MM.1S (cell line): ENCODE measurements at regions not wholly inside any gene's neighbourhood (a gene's known extent, or its start where the extent isn't known, plus 50 kb on each side); places are given as distances from the start of the nearest gene placed in this dataset.

Experiments
- DNase-seq: peaks from one replicate; pipeline ENCODE4 v3.0.0-alpha.2; 2015
- H2AFZ ChIP-seq: fragments of 300-600 bp; sonication (generic); 2 replicates; pipeline ENCODE4 v1.6.0; 2016; ENCODE audit warnings: antibody characterized with exemption, low read length
- H3F3A ChIP-seq: fragments of 300-600 bp; sonication (generic); 2 replicates; pipeline ENCODE4 v1.6.1; 2016; ENCODE audit warnings: mild to moderate bottlenecking, antibody characterized with exemption, low read length, moderate library complexity, mixed read lengths; ENCODE audit not compliant: insufficient read depth
- H3K27ac ChIP-seq: fragments of 300-600 bp; sonication (generic); 2 replicates; pipeline ENCODE4 v1.5.1; 2016; ENCODE audit warnings: mild to moderate bottlenecking, low read length
- H3K27me3 ChIP-seq: fragments of 300-600 bp; sonication (generic); replicated peaks from 2 replicates; pipeline ENCODE4 v1.6.0; 2016; ENCODE audit warnings: low read length; ENCODE audit not compliant: insufficient read depth
- H3K36me3 ChIP-seq: fragments of 300-600 bp; sonication (generic); replicated peaks from 2 replicates; pipeline ENCODE4 v1.6.1; 2016; ENCODE audit warnings: mild to moderate bottlenecking, low read length, mixed read lengths; ENCODE audit not compliant: insufficient read depth
- H3K4me1 ChIP-seq: fragments of 300-600 bp; sonication (generic); 2 replicates; pipeline ENCODE4 v1.6.1; 2016; ENCODE audit warnings: low read length, mixed read lengths
- H3K4me2 ChIP-seq: fragments of 300-600 bp; sonication (generic); 2 replicates; pipeline ENCODE4 v1.6.0; 2016; ENCODE audit warnings: low read depth, low read length
- H3K4me3 ChIP-seq: fragments of 300-600 bp; sonication (generic); 2 replicates; pipeline ENCODE4 v1.5.1; 2016; ENCODE audit warnings: low read length, mixed read lengths
- H3K79me2 ChIP-seq: fragments of 300-600 bp; sonication (generic); 2 replicates; pipeline ENCODE4 v1.6.1; 2016; ENCODE audit warnings: mixed run types, low read length, mixed read lengths
- H3K9ac ChIP-seq: fragments of 300-600 bp; sonication (generic); 2 replicates; pipeline ENCODE4 v1.6.1; 2016; ENCODE audit warnings: low read length, mixed read lengths
- H3K9me2 ChIP-seq: fragments of 300-600 bp; sonication (generic); replicated peaks from 2 replicates; pipeline ENCODE4 v1.6.1; 2016; ENCODE audit warnings: mild to moderate bottlenecking, low read length, mixed read lengths; ENCODE audit not compliant: insufficient read depth
- H3K9me3 ChIP-seq: fragments of 300-600 bp; sonication (generic); replicated peaks from 2 replicates; pipeline ENCODE4 v1.6.1; 2016; ENCODE audit warnings: mild to moderate bottlenecking, low read length, mixed read lengths; ENCODE audit not compliant: insufficient read depth
- H4K20me1 ChIP-seq: fragments of 300-600 bp; sonication (generic); 2 replicates; pipeline ENCODE4 v1.6.1; 2016; ENCODE audit warnings: mild to moderate bottlenecking, low read length, moderate library complexity, mixed read lengths; ENCODE audit not compliant: insufficient read depth
- CTCF ChIP-seq: fragments of 300-600 bp; sonication (generic); IDR thresholded peaks from 2 replicates; pipeline ENCODE4 v1.5.1; 2016; ENCODE audit warnings: antibody characterized with exemption, low read length, mixed read lengths
- EZH2 ChIP-seq: fragments of 300-600 bp; sonication (generic); optimal IDR thresholded peaks from 2 replicates; pipeline ENCODE3; 2017; ENCODE audit warnings: low read depth, mild to moderate bottlenecking, antibody characterized with exemption, low read length, mixed read lengths
- EZH2phosphoT487 ChIP-seq: fragments of 300-600 bp; sonication (generic); IDR thresholded peaks from 2 replicates; pipeline ENCODE4 v1.6.1; 2018; ENCODE audit warnings: antibody characterized with exemption, low read length

GRCh38 chr17:54840885-54841591 lies 59.6 kb upstream of the TOM1L1 start:
- Histone ChIP-seq H4K20me1 (no peaks in the 10 kb centered on the region), H3K27ac (no peak overlapping the region), H3K36me3 (no peaks in the 10 kb centered on the region), H3K4me3 (no peak overlapping the region), H3K4me1 (no peaks in the 10 kb centered on the region), H3K79me2 (no peaks in the 10 kb centered on the region), H3F3A (no peaks in the 10 kb centered on the region), H3K27me3 (no peaks in the 10 kb centered on the region), H2AFZ (no peak overlapping the region), H3K9me3 (no peaks in the 10 kb centered on the region), H3K4me2 (no peak overlapping the region), H3K9ac (no peak overlapping the region), H3K9me2 (no peaks in the 10 kb centered on the region)
- DNase-seq, result no peak
- TF ChIP-seq CTCF (no peak), EZH2 (no peak), EZH2phosphoT487 (no peak)

GRCh38 chr17:54841656-54842055 lies 59.0 kb upstream of the TOM1L1 start:
- Histone ChIP-seq H3K27ac (no peak overlapping the region), H3K4me1 (no peaks in the 10 kb centered on the region), H3K9me3 (no peaks in the 10 kb centered on the region), H3K4me2 (no peak overlapping the region), H3K27me3 (no peaks in the 10 kb centered on the region), H3K4me3 (no peak overlapping the region), H3K9me2 (no peaks in the 10 kb centered on the region), H3K9ac (no peak overlapping the region), H2AFZ (no peak overlapping the region), H3K79me2 (no peaks in the 10 kb centered on the region), H3F3A (no peaks in the 10 kb centered on the region), H3K36me3 (no peaks in the 10 kb centered on the region), H4K20me1 (no peaks in the 10 kb centered on the region)
- TF ChIP-seq EZH2, result no peak
- TF ChIP-seq CTCF, result no peak
- no peak for TF ChIP-seq EZH2phosphoT487
- no peak for DNase-seq

- Histone ChIP-seq H3K9me2 (no peaks in the 10 kb centered on the region), H2AFZ (no peak overlapping the region), H3K27ac (no peak overlapping the region), H3K9ac (no peak overlapping the region), H3K4me2 (no peak overlapping the region), H3K27me3 (no peaks in the 10 kb centered on the region), H3K36me3 (no peaks in the 10 kb centered on the region), H3F3A (no peaks in the 10 kb centered on the region), H3K4me3 (no peak overlapping the region), H3K9me3 (no peaks in the 10 kb centered on the region), H4K20me1 (no peaks in the 10 kb centered on the region), H3K79me2 (no peaks in the 10 kb centered on the region), H3K4me1 (no peaks in the 10 kb centered on the region)
- no peak for TF ChIP-seq EZH2phosphoT487
- TF ChIP-seq CTCF, result no peak
- no peak for TF ChIP-seq EZH2
- DNase-seq, result no peak
These were observed 56.4 kb upstream of the TOM1L1 start for GRCh38 chr17:54844233-54844632.
